HG02852 (cell line): ENCODE measurements at regions not wholly inside any gene's neighbourhood (a gene's known extent, or its start where the extent isn't known, plus 50 kb on each side); places are given as distances from the start of the nearest gene placed in this dataset.
"Not testable (repeated sequence)": the region's sequence is repeated elsewhere in the genome, so short reads cannot be mapped to it uniquely, and the experiment has no call there.

ENCODE experiments used
- ATAC-seq: cut with Tn5 transposase; IDR thresholded peaks from one replicate; pipeline ENCODE4 v1.9.1; 2021; ENCODE audit warnings: mild to moderate bottlenecking, moderate library complexity; ENCODE audit not compliant: unreplicated experiment

- no peak for ATAC-seq
These were observed 161.2 kb upstream of the BCOR start for GRCh38 chrX:40258909-40259308.

GRCh38 chrX:40253771-40254170, 156.0 kb upstream of the BCOR start:
- no peak for ATAC-seq

GRCh38 chrX:40249582-40249981, 151.8 kb upstream of the BCOR start:
- no peak for ATAC-seq

- ATAC-seq: no peak
These were observed 151.1 kb upstream of the BCOR start for GRCh38 chrX:40248822-40249221.

- ATAC-seq: no peak
These were observed 150.3 kb upstream of the BCOR start for GRCh38 chrX:40247848-40248622.

- no peak for ATAC-seq
These were observed 149.6 kb upstream of the BCOR start for GRCh38 chrX:40247382-40247781.

GRCh38 chrX:40245488-40246071, 147.8 kb upstream of the BCOR start:
- no peak for ATAC-seq

GRCh38 chrX:40244980-40245379, 147.2 kb upstream of the BCOR start:
- no peak for ATAC-seq

GRCh38 chrX:40243755-40244515, 146.2 kb upstream of the BCOR start:
- ATAC-seq: no peak

- no peak for ATAC-seq
These were observed 143.1 kb upstream of the BCOR start for GRCh38 chrX:40240844-40241243.

- ATAC-seq: no peak
These were observed 140.0 kb upstream of the BCOR start for GRCh38 chrX:40237731-40238178.

GRCh38 chrX:40230646-40231045, 132.9 kb upstream of the BCOR start:
- ATAC-seq: no peak

- no peak for ATAC-seq
These were observed 129.4 kb upstream of the BCOR start for GRCh38 chrX:40227125-40227524.

- no peak for ATAC-seq
These were observed 126.9 kb upstream of the BCOR start for GRCh38 chrX:40224658-40225057.

- not testable (repeated sequence) for ATAC-seq
These were observed 124.9 kb upstream of the BCOR start for GRCh38 chrX:40222612-40223011.

- no peak for ATAC-seq
These were observed 115.3 kb upstream of the BCOR start for GRCh38 chrX:40213092-40213491.

- no peak for ATAC-seq
These were observed 112.3 kb upstream of the BCOR start for GRCh38 chrX:40209951-40210617.

GRCh38 chrX:40207626-40208025, 109.9 kb upstream of the BCOR start:
- ATAC-seq: no peak

GRCh38 chrX:40205471-40205870, 107.7 kb upstream of the BCOR start:
- no peak for ATAC-seq

- no peak for ATAC-seq
These were observed 104.7 kb upstream of the BCOR start for GRCh38 chrX:40202456-40202855.

GRCh38 chrX:40201329-40201885, 103.6 kb upstream of the BCOR start:
- peak; percentile 95 for ATAC-seq
